HCT116 (cell line): ENCODE measurements at regions not wholly inside any gene's neighbourhood (a gene's known extent, or its start where the extent isn't known, plus 50 kb on each side); places are given as distances from the start of the nearest gene placed in this dataset.

ENCODE experiments used
- ATAC-seq: fragments of 200-7000 bp; cut with Tn5 transposase; 2 replicates; pipeline ENCODE4 v1.9.1; 2020; ENCODE audit warnings: mild to moderate bottlenecking, moderate library complexity
- BruUV-seq: library from RNA; stranded (reverse); fragments of 400-500 nt; replicated peaks from 2 replicates; lab custom pipeline; 2021; lab: Mats Ljungman, UMichigan
- CTCF ChIA-PET: fragments of 300-600 bp; sonication (Branson Sonifier 250); formaldehyde crosslinking; loops from one replicate; lab custom pipeline; 2021; ENCODE audit warnings: antibody characterized with exemption; lab: Charles Lee
- POLR2A ChIA-PET: fragments of 300-600, 350-600 bp; sonication (Branson Sonifier 250); formaldehyde crosslinking; loops from one replicate; lab custom pipeline; 2021; ENCODE audit warnings: antibody characterized with exemption; lab: Charles Lee
- RAD21 ChIA-PET, 2 experiments: fragments of 300-600 bp; sonication (Branson Sonifier 250); formaldehyde crosslinking; loops; one replicate each; lab custom pipeline; 2023; ENCODE audit warnings: low total read pairs in 2 of 2; ENCODE audit not compliant: uncharacterized antibody in 2 of 2, unreplicated experiment in 2 of 2, low non-redundant PET in 1 of 2; lab: Charles Lee
- DNase-seq: peaks from one replicate; pipeline ENCODE4 v3.0.0-alpha.2; 2010; ENCODE audit warnings: low read depth, low spot score
- H2AFZ ChIP-seq: fragments of 200-600 bp; shearing (Covaris generic), sonication (generic); 2 replicates; pipeline ENCODE4 v1.6.1; 2017; ENCODE audit warnings: low read depth, mixed run types, mixed read lengths, antibody characterized with exemption, low read length; ENCODE audit not compliant: poor library complexity, severe bottlenecking
- H3K27ac ChIP-seq: 2 replicates; pipeline ENCODE4 v1.5.1; 2012; ENCODE audit warnings: low read depth, low read length
- H3K27me3 ChIP-seq: fragments of 200-600 bp; sonication (generic); 2 replicates; pipeline ENCODE4 v1.6.1; 2016; ENCODE audit warnings: mixed run types, low read length, mixed read lengths; ENCODE audit not compliant: insufficient read depth
- H3K36me3 ChIP-seq, 2 experiments: fragments of 200-500 bp in 1 of 2; fragments of 200-600 bp in 1 of 2; sonication (Bioruptor generic) in 1 of 2; sonication (generic) in 1 of 2; 2 replicates each; pipeline versions ENCODE4 v1.5.1 to v1.6.1; 2014 to 2016; ENCODE audit warnings: low read length in 2 of 2, inconsistent platforms in 1 of 2, mixed read lengths in 1 of 2, mixed run types in 1 of 2; ENCODE audit not compliant: insufficient read depth in 2 of 2, control insufficient read depth in 1 of 2
- H3K4me1 ChIP-seq, 2 experiments: fragments of 200-600 bp in 1 of 2; sonication (generic) in 1 of 2; 2 replicates each; pipeline versions ENCODE4 v1.5.1 to v1.6.1; 2012 to 2017; ENCODE audit warnings: low read length in 2 of 2, inconsistent platforms in 1 of 2, mild to moderate bottlenecking in 1 of 2, mixed read lengths in 1 of 2, mixed run types in 1 of 2, moderate library complexity in 1 of 2; ENCODE audit not compliant: insufficient read depth in 2 of 2, control insufficient read depth in 1 of 2
- H3K4me2 ChIP-seq: fragments of 200-600 bp; sonication (generic); 2 replicates; pipeline ENCODE4 v1.6.1; 2017; ENCODE audit warnings: mixed run types, low read length, mixed read lengths
- H3K4me3 ChIP-seq, 2 experiments: fragments of 200-600 bp in 1 of 2; sonication (generic) in 1 of 2; replicated peaks in 1 of 2; 2 replicates each; pipeline ENCODE4 v1.5.1; 2011 to 2016; ENCODE audit warnings: low read length in 2 of 2, control low read depth in 1 of 2, low read depth in 1 of 2, mild to moderate bottlenecking in 1 of 2, mixed read lengths in 1 of 2, mixed run types in 1 of 2
- H3K79me2 ChIP-seq: fragments of 200-600 bp; sonication (generic); 2 replicates; pipeline ENCODE4 v1.6.1; 2017; ENCODE audit warnings: mild to moderate bottlenecking, mixed run types, low read length, moderate library complexity, mixed read lengths; ENCODE audit not compliant: insufficient read depth
- H3K9ac ChIP-seq: fragments of 200-600 bp; sonication (generic); 2 replicates; pipeline ENCODE4 v1.6.1; 2016; ENCODE audit warnings: low read length, mixed read lengths
- H3K9me2 ChIP-seq: fragments of 200-600 bp; sonication (generic), shearing (Covaris generic); 2 replicates; pipeline ENCODE4 v1.6.1; 2017; ENCODE audit warnings: mixed run types, mild to moderate bottlenecking, moderate library complexity; ENCODE audit not compliant: insufficient read depth
- H3K9me3 ChIP-seq, 2 experiments: fragments of 200-500 bp in 1 of 2; fragments of 200-600 bp in 1 of 2; sonication (Bioruptor generic) in 1 of 2; sonication (generic) in 1 of 2; 2 replicates each; pipeline ENCODE4 v1.6.1; 2014 to 2017; ENCODE audit warnings: low read length in 2 of 2, mixed read lengths in 2 of 2, inconsistent platforms in 1 of 2, low read depth in 1 of 2, mild to moderate bottlenecking in 1 of 2, mixed run types in 1 of 2, moderate library complexity in 1 of 2; ENCODE audit not compliant: control insufficient read depth in 1 of 2, insufficient read depth in 1 of 2
- H4K20me1 ChIP-seq: fragments of 200-600 bp; sonication (generic), shearing (Covaris generic); 2 replicates; pipeline ENCODE4 v1.6.1; 2017; ENCODE audit warnings: mixed run types, mild to moderate bottlenecking, moderate library complexity; ENCODE audit not compliant: insufficient read depth
- CEBPB ChIP-seq: IDR thresholded peaks from 2 replicates; pipeline ENCODE4 v1.6.1; 2012; ENCODE audit warnings: low read depth
- ELF1 ChIP-seq: IDR thresholded peaks from 2 replicates; pipeline ENCODE4 v1.6.1; 2012; ENCODE audit warnings: low read depth, borderline replicate concordance
- FOSL1 ChIP-seq: IDR thresholded peaks from 2 replicates; pipeline ENCODE4 v1.6.1; 2012; ENCODE audit warnings: low read depth
- JUND ChIP-seq: IDR thresholded peaks from 2 replicates; pipeline ENCODE4 v1.6.1; 2012
- POLR2AphosphoS5 ChIP-seq: IDR thresholded peaks from 2 replicates; pipeline ENCODE4 v1.6.1; 2011; ENCODE audit warnings: mild to moderate bottlenecking, low read depth, low read length, moderate library complexity
- RAD21 ChIP-seq: IDR thresholded peaks from 2 replicates; pipeline ENCODE4 v1.6.1; 2012; ENCODE audit warnings: low read depth, mild to moderate bottlenecking
- SIN3A ChIP-seq: IDR thresholded peaks from 2 replicates; pipeline ENCODE4 v1.6.1; 2012; ENCODE audit warnings: low read depth
- SP1 ChIP-seq: IDR thresholded peaks from 2 replicates; pipeline ENCODE4 v1.6.1; 2012; ENCODE audit warnings: low read depth
- SRF ChIP-seq: IDR thresholded peaks from 2 replicates; pipeline ENCODE4 v1.6.1; 2012; ENCODE audit warnings: low read depth
- TCF7L2 ChIP-seq: IDR thresholded peaks from 2 replicates; pipeline ENCODE4 v1.7.0; 2011; ENCODE audit warnings: borderline replicate concordance, inconsistent platforms; ENCODE audit not compliant: insufficient read depth, insufficient read length; ENCODE audit errors: extremely low read depth
- ZNF274 ChIP-seq: fragments of 200-500 bp; sonication (Bioruptor generic); IDR thresholded peaks from 2 replicates; pipeline ENCODE4 v1.6.1; 2014; ENCODE audit warnings: mild to moderate bottlenecking, low read depth, low read length, inconsistent platforms
- intact Hi-C: fragments of 100-400 bp; cut with micrococcal nuclease; formaldehyde crosslinking; loops from 2 replicates; pipeline ENCODE4 v1.10.0; 2022
- TF ChIP-seq, protein P1 (sequence below): IDR thresholded peaks from 2 replicates; pipeline ENCODE4 v1.6.1; 2011; ENCODE audit warnings: mild to moderate bottlenecking, low read length, moderate library complexity; ENCODE audit not compliant: insufficient replicate concordance; ENCODE audit errors: extremely low read depth

DNA sequence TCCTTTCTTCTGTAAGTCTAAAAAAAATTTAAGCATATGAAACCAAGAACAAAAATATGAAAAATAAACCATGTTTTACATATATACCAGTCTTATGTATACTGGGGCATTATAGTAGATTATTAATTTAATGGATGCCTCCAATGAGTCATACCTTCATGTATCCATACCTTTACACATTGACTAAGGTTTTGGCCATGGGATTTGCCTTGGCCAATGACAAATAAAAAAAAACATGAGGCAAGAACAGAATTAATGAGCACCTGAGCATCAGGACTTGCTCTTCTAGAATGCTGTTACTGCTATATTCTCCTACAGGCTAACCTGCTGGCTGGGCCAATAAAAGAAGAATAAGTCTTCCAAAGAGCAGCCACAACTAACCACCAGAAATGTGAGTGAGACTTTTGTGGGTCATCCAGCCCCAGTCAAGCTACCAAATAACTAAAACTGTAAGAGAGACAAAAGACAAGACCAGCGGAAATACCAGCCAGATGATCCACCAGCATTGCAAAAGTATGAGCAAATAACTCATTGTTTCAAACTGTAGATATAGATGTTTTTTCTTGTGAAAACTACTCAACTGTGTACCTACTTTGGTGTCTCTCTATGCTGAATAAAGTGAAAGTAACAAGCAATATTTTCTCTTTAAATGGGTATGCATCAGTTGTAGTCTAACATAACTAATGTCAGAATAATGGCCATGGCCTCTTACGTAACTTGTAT lies 749.6 kb upstream of the VRK2 start:
- Histone ChIP-seq H3K27me3 (no peaks in the 10 kb centered on the region), H3K9me3 (no peaks in the 10 kb centered on the region), H4K20me1 (no peaks in the 10 kb centered on the region), H3K9me2 (no peaks in the 10 kb centered on the region; the same call in 1 of the 2 replicates), H3K27ac (no peak overlapping the region), H3K79me2 (no peaks in the 10 kb centered on the region), H3K9ac (no peak overlapping the region), H3K4me2 (no peak overlapping the region), H3K4me3 (no peak overlapping the region), H3K36me3 (no peaks in the 10 kb centered on the region), H3K4me1 (no peaks in the 10 kb centered on the region), H2AFZ (no peak overlapping the region)
- BruUV-seq = no TSS peak
- no peak for ATAC-seq
- CTCF ChIA-PET = no interaction called here
- TF ChIP-seq SP1 (no peak), ZNF274 (no peak), TCF7L2 (no peak), SRF (no peak), FOSL1 (no peak), POLR2AphosphoS5 (no peak), ELF1 (no peak), CEBPB (no peak), SIN3A (no peak), JUND (no peak), RAD21 (no peak)
- TF ChIP-seq, protein P1, sequence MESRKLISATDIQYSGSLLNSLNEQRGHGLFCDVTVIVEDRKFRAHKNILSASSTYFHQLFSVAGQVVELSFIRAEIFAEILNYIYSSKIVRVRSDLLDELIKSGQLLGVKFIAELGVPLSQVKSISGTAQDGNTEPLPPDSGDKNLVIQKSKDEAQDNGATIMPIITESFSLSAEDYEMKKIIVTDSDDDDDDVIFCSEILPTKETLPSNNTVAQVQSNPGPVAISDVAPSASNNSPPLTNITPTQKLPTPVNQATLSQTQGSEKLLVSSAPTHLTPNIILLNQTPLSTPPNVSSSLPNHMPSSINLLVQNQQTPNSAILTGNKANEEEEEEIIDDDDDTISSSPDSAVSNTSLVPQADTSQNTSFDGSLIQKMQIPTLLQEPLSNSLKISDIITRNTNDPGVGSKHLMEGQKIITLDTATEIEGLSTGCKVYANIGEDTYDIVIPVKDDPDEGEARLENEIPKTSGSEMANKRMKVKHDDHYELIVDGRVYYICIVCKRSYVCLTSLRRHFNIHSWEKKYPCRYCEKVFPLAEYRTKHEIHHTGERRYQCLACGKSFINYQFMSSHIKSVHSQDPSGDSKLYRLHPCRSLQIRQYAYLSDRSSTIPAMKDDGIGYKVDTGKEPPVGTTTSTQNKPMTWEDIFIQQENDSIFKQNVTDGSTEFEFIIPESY = no peak
- POLR2A ChIA-PET = no interaction called here
- no peak for DNase-seq
- intact Hi-C loops = no loop called here
- RAD21 ChIA-PET = no interaction called here
